ENCODE measurements at regions not wholly inside any gene's neighbourhood (a gene's known extent, or its start where the extent isn't known, plus 50 kb on each side); places are given as distances from the start of the nearest gene placed in this dataset.

GRCh38 chr2:8312861-8313830, 368.7 kb upstream of the ID2 start:
- TF ChIP-seq CTCF (IDR thresholded peaks at IDR 0.05; ENCODE audit: low read depth, low read length, poor library complexity, severe bottlenecking), result no peak
- TF ChIP-seq EZH2phosphoT487 (IDR thresholded peaks at IDR 0.05; ENCODE audit: borderline replicate concordance, low read length), result no peak

Data from DOHH2 (cell line).